GM19351 (cell line): ENCODE measurements at regions not wholly inside any gene's neighbourhood (a gene's known extent, or its start where the extent isn't known, plus 50 kb on each side); places are given as distances from the start of the nearest gene placed in this dataset.
"Not testable (repeated sequence)": the region's sequence is repeated elsewhere in the genome, so short reads cannot be mapped to it uniquely, and the experiment has no call there.

Experiments
- ATAC-seq: cut with Tn5 transposase; IDR thresholded peaks from one replicate; pipeline ENCODE4 v1.9.1; 2021; ENCODE audit warnings: mild to moderate bottlenecking, moderate library complexity; ENCODE audit not compliant: unreplicated experiment

GRCh38 chr17:14451729-14452191 lies 150.9 kb downstream of the HS3ST3B1 start:
- ATAC-seq = no peak

DNA sequence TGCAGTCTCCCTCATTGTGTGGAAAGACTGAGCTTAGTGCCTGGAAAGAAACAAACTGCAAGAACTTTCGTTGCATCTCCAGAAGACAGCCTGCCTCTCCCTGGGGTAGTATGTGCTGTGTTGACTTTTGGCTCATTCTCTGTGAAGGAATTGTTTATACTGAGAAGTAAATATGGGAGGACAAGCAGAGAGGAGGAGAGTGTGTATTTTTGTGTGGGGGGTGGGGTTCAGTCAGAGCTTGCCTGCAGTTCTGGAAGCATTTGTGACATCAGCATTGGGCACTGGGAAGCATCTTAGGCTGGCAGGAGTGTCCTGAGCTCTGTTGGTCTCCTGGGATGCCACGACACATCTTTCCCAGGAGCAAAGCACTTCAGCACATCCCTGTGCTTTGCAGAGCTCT lies 147.9 kb downstream of the HS3ST3B1 start:
- ATAC-seq = no peak

DNA sequence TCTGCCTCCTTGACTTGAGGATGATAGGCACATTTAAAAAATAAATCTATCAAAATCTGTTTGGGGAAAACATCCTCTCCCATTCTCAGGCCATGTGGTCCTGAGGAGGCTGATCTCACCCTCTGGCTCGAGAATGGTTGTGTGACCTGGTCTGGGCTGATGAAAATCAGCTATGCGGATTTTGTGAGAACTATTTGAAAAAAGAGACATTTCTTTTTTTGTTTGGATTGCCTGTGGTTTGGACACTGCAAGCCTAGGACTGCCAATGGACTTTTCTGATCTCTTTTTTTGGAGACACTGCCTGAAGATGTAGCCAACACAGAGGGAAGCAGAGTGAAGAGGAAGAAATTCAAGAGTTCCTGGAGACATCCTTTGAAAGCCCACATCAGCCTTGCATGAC lies 145.9 kb downstream of the HS3ST3B1 start:
- ATAC-seq = no peak

DNA sequence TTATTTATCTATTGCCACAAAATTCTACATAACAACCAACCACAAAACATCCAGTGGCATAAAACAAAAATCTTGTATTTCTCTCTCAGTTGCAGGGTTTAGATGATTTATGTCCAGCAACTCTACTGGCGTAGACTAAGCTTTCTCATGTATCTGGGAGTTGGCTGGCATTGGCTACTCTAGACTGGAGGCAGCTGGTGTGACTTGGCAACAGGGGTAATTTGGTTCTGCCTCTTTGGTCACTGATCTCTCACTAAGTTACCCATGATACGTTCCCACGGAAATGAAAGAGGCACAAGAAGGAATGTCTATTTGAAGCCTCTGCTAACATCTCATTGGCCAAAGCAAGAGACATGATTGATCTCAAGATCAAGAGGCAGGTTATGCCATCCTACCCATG lies 144.0 kb downstream of the HS3ST3B1 start:
- ATAC-seq = no peak

DNA sequence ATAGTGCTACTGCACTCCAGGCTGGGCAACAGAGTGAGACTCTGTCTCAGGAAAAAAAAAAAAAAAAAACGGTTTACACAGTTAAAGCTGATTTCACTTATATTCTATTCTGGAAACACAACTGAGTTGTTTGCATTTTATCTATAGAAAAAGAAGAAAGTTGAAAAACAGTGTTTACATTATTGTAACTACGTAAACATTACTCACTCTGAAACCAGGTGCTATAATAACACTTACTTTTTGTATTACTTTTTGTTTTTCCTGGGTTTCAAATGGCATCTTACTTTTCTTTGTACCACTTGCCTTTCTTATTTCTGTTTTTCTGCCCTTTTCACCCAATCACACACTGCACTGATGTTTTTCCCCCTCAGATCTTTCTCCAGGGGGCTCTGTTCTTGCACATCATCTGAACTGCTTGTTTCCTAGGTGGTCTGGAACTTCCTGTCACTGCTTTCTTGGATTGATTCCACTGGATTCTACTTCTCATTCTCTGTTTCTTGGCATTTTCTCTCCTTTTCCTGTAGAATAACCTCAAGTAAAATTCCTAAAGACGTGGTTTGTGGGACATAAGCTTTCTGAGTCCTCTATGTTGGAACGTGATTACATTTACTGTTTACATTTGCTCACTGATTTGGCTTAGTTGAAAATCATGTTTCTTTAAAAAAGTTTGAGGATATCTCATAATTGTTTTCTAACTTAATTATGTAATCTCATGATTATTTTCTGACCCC lies 142.1 kb downstream of the HS3ST3B1 start:
- ATAC-seq = no peak

DNA sequence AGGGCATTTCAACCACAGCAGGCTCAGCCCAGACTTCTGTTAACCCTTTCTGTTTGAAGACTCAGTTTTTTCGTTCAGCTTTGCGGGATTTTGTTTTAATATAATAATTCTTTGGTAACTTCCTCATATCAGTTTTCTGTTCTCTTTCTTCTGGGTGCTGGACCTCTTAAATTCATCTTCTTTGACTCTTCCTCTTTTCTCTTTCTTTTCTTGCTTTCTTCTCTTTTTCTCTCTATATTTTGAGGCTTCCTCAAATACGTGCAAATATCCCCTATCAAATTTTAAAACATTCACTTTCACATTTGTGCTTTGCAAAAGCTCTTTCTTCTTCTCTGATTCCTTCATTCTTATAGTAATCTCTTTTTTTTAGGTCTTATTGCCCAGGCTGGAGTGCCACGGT lies 136.3 kb downstream of the HS3ST3B1 start:
- no peak for ATAC-seq

DNA sequence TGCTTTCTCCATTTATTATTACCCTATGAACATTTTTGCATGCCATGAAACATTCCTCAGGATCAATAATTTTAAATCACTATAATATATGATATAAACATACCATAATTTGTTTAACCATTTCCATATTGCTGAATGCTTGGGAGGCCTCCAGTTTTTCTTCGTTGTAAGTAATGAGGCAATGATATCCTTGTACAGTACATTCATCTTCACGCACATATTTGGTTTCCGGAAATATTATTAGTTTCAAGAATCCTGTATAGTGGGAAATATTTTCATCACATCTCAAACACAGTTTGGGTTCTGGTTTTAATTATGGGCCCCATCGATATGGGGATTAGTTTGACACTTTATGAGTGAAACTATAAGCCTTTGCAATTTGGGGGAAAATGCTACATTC lies 135.4 kb downstream of the HS3ST3B1 start:
- ATAC-seq = no peak

DNA sequence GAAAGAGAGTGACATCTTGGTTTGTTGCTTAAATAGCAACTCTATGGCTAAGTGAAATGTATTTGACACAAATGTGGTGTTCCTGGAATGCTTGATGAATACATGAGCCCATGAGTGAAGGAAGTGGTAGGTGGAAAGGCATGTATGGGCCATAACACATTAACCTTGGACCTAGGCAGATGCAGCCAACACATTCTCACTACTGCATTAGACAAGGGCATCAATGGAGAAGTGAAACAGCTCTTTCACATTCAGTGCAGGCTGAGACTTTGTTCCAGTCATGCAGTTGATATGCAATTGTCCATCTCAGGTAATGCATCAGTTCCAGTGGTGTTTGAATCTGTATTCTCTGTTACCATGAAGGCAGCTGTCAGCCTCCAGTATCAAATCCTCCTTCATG lies 133.6 kb downstream of the HS3ST3B1 start:
- peak; percentile 97 for ATAC-seq

- no peak for ATAC-seq
Measured at GRCh38 chr17:14432079-14432478, 131.2 kb downstream of the HS3ST3B1 start.

- ATAC-seq = peak; percentile 34
Measured at GRCh38 chr17:14429084-14429483, 128.2 kb downstream of the HS3ST3B1 start.

DNA sequence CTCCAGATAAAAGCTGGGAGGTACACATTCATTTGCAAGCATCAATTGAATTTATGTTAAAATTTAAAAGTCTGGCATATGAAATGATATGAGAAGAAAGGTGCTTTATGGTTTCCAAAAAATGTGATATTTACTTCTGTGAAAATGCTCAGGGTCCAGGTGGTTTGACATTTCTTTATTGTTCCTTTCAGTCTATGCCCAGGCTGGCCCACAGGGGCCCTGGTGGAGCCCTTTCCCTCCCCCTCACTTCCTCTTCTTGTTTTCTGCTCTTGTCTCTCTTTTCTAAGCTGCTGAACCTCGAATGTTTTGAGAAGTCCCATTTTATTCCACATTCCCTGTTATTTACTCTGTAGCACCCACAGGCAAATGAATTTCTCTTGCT lies 127.8 kb downstream of the HS3ST3B1 start:
- ATAC-seq = peak; percentile 61

- peak; percentile 87 for ATAC-seq
Measured at GRCh38 chr17:14427900-14428647, 127.2 kb downstream of the HS3ST3B1 start.

- ATAC-seq = not testable (repeated sequence)
Measured at GRCh38 chr17:14423156-14423555, 122.3 kb downstream of the HS3ST3B1 start.

- ATAC-seq = no peak
Measured at GRCh38 chr17:14417336-14417735, 116.5 kb downstream of the HS3ST3B1 start.

DNA sequence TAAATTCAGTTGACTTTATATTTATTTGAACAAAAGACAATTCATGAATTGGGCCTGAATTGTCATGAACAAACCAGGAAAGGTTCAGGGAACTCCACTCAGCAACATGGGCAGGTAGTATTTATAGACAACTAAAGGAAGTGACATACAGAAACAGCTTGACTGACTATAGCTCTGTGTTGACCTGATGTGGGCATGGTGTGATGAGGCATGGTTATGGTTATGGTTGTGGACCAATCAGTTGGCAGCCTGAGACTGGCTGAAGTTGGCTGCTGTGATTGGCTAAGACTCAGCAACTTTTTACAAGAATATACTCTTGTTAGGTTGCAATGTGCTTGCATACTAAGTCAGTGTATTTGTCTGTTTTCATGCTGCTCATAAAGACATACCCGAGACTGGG lies 108.4 kb downstream of the HS3ST3B1 start:
- no peak for ATAC-seq

DNA sequence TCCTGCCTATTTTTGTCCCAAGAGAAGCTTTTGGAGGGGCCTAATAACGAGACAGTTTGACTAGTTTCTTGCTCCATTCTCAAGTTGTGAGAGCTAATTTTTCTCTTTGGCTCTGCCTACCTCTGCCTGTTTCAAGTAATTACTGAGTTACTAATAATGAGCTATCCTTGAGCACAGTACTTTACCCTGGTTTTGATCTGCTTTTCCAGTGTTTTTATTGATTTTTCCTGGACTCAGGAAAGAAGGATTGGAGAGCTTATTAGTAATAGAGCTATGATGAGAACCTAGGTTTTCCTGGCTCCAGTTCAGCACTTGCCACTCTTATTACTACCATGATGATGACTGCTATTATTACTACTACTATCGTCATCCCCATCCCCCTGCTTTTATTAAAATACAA lies 106.7 kb downstream of the HS3ST3B1 start:
- no peak for ATAC-seq

DNA sequence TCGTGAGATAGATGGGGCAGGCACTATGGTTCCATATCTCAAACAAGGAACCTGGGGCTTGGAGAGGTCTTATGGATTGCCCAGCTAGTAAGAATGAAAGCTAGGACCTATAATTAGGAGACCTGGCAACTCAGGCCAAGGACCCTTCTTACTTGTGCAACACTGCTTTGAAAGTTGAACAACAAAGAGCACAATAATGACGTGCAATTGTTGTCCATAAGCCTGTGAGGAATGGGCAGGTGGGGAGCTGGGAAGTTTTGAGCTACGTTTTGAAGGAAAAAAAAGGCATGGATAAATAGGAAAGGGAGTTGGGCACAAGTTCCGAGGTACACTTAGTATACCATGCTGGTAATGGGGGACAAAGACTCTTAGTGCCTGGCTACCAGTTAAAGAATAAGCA lies 104.3 kb downstream of the HS3ST3B1 start:
- no peak for ATAC-seq
